ENCODE measurements at regions not wholly inside any gene's neighbourhood (a gene's known extent, or its start where the extent isn't known, plus 50 kb on each side); places are given as distances from the start of the nearest gene placed in this dataset.

DNA sequence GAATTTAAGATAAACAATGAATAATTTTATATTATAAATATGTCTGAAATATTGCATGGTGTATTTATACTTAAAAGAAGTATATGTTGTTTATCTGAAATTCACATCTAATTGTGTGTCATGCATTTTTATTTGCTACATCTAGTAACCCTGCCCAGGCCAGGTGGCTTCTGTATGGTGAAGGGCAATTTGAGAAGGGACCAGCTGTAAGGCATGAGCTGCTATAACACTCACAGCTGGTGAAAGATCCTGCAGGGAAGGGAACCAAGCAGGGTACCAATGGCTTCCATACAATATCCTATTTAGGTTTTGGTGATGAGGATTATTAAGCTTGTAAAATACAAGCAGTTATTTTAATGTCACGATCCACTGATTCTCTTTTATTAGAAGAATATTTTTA, 921.8 kb upstream of the GJE1 start:
- TF ChIP-seq ZFX (IDR thresholded peaks at IDR 0.05; ENCODE audit: borderline replicate concordance), result no peak
- TF ChIP-seq, protein P1, sequence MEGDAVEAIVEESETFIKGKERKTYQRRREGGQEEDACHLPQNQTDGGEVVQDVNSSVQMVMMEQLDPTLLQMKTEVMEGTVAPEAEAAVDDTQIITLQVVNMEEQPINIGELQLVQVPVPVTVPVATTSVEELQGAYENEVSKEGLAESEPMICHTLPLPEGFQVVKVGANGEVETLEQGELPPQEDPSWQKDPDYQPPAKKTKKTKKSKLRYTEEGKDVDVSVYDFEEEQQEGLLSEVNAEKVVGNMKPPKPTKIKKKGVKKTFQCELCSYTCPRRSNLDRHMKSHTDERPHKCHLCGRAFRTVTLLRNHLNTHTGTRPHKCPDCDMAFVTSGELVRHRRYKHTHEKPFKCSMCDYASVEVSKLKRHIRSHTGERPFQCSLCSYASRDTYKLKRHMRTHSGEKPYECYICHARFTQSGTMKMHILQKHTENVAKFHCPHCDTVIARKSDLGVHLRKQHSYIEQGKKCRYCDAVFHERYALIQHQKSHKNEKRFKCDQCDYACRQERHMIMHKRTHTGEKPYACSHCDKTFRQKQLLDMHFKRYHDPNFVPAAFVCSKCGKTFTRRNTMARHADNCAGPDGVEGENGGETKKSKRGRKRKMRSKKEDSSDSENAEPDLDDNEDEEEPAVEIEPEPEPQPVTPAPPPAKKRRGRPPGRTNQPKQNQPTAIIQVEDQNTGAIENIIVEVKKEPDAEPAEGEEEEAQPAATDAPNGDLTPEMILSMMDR (IDR thresholded peaks at IDR 0.05), result no peak
- no peak overlapping the region for H3K27ac ChIP-seq

DNA sequence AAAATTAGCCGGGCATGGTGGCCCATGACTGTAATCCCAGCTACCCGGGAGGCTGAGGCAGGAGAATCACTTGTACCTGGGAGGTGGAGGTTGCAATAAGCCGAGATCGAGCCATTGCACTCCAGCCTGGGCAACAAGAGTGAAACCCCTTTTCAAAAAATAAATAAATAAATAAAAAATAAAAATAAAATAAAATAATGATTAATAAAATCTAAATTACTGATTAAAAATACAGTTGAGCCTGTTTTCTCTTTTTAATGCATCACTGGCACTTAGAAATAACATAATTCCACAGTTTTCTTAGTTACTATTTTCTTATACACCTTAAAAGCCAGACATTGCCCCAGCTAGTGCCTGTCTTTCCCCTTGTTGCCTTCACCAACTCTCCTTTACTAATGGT, 922.8 kb upstream of the GJE1 start:
- no peak overlapping the region for H3K27ac ChIP-seq
- TF ChIP-seq ZFX (IDR thresholded peaks at IDR 0.05; ENCODE audit: borderline replicate concordance), result no peak
- TF ChIP-seq, protein P1 (IDR thresholded peaks at IDR 0.05), result no peak

DNA sequence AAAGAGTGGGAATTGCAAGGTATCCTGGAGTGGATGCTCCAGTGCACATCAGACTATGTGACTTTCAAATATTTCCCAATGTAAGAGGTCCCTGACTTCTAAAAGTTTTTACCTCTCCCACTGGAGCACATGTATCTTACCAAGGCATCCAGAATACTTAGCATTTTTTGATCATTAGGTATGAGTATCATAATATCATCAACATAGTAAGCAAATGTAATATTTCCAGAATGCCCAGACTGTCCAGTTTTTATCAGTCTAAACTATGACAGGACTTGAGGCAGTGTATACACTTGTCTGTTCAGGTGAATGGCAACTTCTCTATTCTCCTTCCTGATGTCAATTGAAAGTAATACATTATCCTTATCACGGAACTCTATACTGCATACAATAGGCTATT, 924.6 kb upstream of the GJE1 start:
- no peak for TF ChIP-seq ZFX (IDR thresholded peaks at IDR 0.05; ENCODE audit: borderline replicate concordance)
- TF ChIP-seq, protein P1 (IDR thresholded peaks at IDR 0.05), result no peak
- no peak overlapping the region for H3K27ac ChIP-seq

DNA sequence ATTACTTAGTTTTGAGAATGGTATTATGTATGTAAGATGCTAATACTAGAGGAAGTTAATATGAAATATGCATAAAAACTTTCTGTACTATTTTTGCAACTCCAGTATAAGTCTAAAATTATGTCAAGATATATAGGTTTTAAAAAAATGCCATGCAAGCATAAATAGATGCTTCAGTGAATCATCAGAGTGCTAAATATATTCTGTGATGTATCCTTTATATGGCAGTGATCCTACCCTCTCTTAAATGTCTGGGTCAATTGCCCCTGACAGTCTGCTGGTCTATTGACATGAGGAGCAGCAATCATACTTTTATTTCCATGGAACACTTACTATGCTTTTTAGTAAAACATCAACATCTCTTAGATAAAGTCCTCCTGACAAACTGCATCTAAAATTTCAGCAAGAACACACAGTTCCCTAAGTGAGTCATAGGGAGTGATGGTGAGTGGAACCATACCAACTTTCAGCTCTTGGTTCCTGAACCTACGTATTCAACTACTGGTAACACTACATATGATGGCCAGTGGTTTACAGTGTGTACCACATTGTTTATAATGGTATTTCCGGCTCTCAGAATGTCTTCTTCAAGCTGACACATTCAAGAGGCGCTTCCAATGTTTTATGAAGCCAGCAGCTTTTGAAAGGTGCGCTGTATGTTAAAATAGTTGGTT, 928.7 kb upstream of the GJE1 start:
- H3K27ac ChIP-seq, result no peak overlapping the region
- TF ChIP-seq, protein P1 (IDR thresholded peaks at IDR 0.05), result no peak
- TF ChIP-seq ZFX (IDR thresholded peaks at IDR 0.05; ENCODE audit: borderline replicate concordance), result no peak

DNA sequence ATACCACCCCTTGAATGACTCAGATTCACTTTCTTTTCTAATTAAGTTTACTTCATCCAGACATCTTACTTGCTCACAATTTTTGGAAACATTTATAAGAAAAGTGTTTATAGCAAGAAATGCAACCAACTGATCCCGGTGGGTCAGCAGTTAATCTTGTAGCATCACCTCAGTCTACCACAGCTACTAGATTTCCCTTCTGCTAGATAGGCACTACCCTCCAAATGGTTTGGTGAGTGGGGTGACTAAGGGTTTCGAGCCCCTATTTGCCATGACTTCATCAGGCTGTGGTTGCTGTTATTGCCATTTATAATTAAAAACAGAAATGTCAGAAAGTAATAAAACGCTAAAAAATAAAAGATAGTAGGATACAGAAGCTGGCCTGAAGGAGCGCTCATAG, 930.1 kb upstream of the GJE1 start:
- H3K27ac ChIP-seq, result no peak overlapping the region
- no peak for TF ChIP-seq ZFX (IDR thresholded peaks at IDR 0.05; ENCODE audit: borderline replicate concordance)
- TF ChIP-seq, protein P1 (IDR thresholded peaks at IDR 0.05), result no peak

DNA sequence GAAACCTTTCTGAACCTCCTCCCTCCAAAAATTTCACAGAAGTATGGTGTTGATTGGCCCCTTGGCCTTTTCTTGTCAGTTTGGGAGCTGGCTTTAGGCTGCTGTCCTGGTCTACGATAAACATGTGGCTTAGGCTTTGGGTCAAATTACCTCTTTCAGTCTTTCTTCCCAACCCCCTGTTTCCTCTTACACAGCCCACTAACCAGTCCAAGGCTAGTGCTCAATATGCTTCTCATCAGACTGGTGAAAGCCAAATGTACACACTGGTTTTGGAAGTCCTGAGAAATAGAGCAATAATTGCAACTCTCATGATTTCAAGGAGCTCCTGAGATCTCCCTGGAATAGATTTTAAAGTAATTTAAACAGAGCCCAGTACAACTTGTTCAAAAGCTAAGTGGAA, 933.7 kb upstream of the GJE1 start:
- TF ChIP-seq, protein P1 (IDR thresholded peaks at IDR 0.05), result no peak
- no peak for TF ChIP-seq ZFX (IDR thresholded peaks at IDR 0.05; ENCODE audit: borderline replicate concordance)
- H3K27ac ChIP-seq, result no peak overlapping the region

DNA sequence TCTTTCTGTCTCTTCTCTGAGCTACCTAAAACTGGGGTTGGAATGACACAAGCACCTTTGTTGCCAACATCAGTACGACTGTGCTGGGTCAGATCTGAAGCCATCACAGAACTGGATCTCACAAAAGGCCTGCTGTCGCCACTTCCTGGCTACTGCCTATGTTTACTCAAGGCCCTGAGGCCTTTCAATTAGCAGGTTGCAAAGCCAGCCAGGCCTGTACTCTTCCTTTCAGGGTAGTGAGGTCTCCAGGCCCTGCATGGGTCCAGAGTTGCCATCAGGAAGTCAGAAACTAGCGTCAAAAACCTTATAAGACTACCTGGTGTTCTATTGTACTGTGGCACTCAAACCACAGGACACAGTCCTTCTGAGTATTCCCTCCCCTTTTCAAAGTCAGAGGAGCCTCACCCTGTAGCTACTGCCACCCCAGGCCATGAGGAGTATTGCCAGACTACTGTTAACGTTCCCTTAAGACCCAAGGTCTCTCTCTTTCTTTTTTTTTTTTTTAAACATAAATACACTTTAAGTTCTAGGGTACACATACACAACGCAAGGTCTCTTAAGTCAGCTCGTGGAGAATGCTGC, 937.4 kb upstream of the GJE1 start:
- H3K27ac ChIP-seq, result no peak overlapping the region
- TF ChIP-seq, protein P1 (IDR thresholded peaks at IDR 0.05), result peak; percentile 35
- no peak for TF ChIP-seq ZFX (IDR thresholded peaks at IDR 0.05; ENCODE audit: borderline replicate concordance)
